H1 (cell line): ENCODE measurements at regions not wholly inside any gene's neighbourhood (a gene's known extent, or its start where the extent isn't known, plus 50 kb on each side); places are given as distances from the start of the nearest gene placed in this dataset.

Experiments
- BRCA1 ChIP-seq: IDR thresholded peaks from 2 replicates; pipeline ENCODE4 v1.6.1; 2012; ENCODE audit warnings: low read depth, low read length, improper control_type of control experiment
- CHD7 ChIP-seq: fragments of 300-600 bp; sonication (generic); IDR thresholded peaks from 2 replicates; pipeline ENCODE4 v1.7.1; 2012; ENCODE audit warnings: low read length, moderate library complexity, mild to moderate bottlenecking, inconsistent platforms; ENCODE audit not compliant: insufficient replicate concordance
- SP2 ChIP-seq: IDR thresholded peaks from 2 replicates; pipeline ENCODE4 v1.6.1; 2012; ENCODE audit warnings: mild to moderate bottlenecking, low read length, inconsistent platforms
- USF2 ChIP-seq: IDR thresholded peaks from 2 replicates; pipeline ENCODE4 v1.6.1; 2011; ENCODE audit warnings: low read length, improper control_type of control experiment
- TF ChIP-seq, protein P1 (sequence below): IDR thresholded peaks from 2 replicates; pipeline ENCODE4 v1.6.1; 2012; ENCODE audit warnings: inconsistent platforms

DNA sequence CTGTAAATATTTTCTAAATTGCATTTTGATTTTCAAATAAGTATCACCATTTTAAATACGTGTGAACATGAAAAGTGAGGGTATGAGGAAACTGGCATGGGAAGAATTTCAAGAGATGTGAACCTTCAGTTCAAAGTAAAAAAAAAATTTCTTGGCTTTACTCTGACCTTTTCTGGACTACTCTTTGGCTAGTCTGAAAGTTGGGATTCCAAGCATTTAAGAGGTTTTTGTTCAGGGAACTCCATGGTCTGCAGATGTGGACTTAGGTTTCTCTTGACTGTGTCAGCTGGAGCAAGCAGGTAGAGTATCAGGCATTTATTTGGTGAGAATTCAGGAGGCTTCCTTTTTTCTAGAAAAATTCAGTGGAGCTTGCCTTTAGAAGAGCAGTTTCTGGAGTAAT is 311.6 kb downstream of the LRIG3 start (continued):
- TF ChIP-seq CHD7 = no peak
- TF ChIP-seq, protein P1, sequence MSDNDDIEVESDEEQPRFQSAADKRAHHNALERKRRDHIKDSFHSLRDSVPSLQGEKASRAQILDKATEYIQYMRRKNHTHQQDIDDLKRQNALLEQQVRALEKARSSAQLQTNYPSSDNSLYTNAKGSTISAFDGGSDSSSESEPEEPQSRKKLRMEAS = no peak
- no peak for TF ChIP-seq BRCA1
- TF ChIP-seq USF2 = no peak
- TF ChIP-seq SP2 = no peak
